Subcutaneous abdominal adipose tissue (tissue), 5 donors: ENCODE measurements at regions not wholly inside any gene's neighbourhood (a gene's known extent, or its start where the extent isn't known, plus 50 kb on each side); places are given as distances from the start of the nearest gene placed in this dataset.

Experiments
- H3K27ac ChIP-seq: one replicate; pipeline ENCODE4 v1.7.0; 2013; ENCODE audit warnings: low read depth, mild to moderate bottlenecking, inconsistent platforms, low read length, moderate library complexity
- H3K27me3 ChIP-seq, 5 donors: one replicate each; pipeline ENCODE4 v1.7.0; 2013; ENCODE audit warnings: low read length in 5 of 5, inconsistent platforms in 1 of 5; ENCODE audit not compliant: control insufficient read depth in 5 of 5, insufficient read depth in 4 of 5
- H3K36me3 ChIP-seq, 5 donors: one replicate each; pipeline ENCODE4 v1.7.0; 2013; ENCODE audit warnings: low read length in 5 of 5; ENCODE audit not compliant: control insufficient read depth in 5 of 5, insufficient read depth in 5 of 5
- H3K4me1 ChIP-seq, 5 donors: one replicate each; pipeline ENCODE4 v1.7.0; 2013; ENCODE audit warnings: low read length in 5 of 5, mild to moderate bottlenecking in 3 of 5, moderate library complexity in 1 of 5; ENCODE audit not compliant: control insufficient read depth in 5 of 5, insufficient read depth in 5 of 5
- H3K4me3 ChIP-seq, 5 donors: one replicate each; pipeline ENCODE4 v1.7.0; 2013; ENCODE audit warnings: low read length in 5 of 5, low read depth in 1 of 5
- H3K9ac ChIP-seq, 5 donors: one replicate each; pipeline ENCODE4 v1.7.0; 2013; ENCODE audit warnings: low read length in 5 of 5, mild to moderate bottlenecking in 4 of 5, moderate library complexity in 3 of 5
- H3K9me3 ChIP-seq, 5 donors: one replicate each; pipeline ENCODE4 v1.7.0; 2013; ENCODE audit warnings: low read length in 5 of 5; ENCODE audit not compliant: control insufficient read depth in 5 of 5
- donor health status: healthy.
- donor health status: healthy.
- donor health status: healthy.
- donor health status: healthy.
- donor health status: healthy.

- Histone ChIP-seq H3K4me3 (no peak overlapping the region), H3K9ac (no peak overlapping the region), H3K4me1 (no peaks in the 10 kb centered on the region), H3K27me3 (no peaks in the 10 kb centered on the region), H3K36me3 (no peaks in the 10 kb centered on the region), H3K27ac (no peak overlapping the region), H3K9me3 (peaks cover 0 to 4% (median 0%) of the 10 kb centered on the region in 5 donors)
These were observed 233.4 kb upstream of the CDH6 start for GRCh38 chr5:30960036-30960435.

GRCh38 chr5:30959238-30959637 is 234.2 kb upstream of the CDH6 start:
- H3K9ac ChIP-seq = no peak overlapping the region
- H3K9me3 ChIP-seq = peaks cover 0 to 6% (median 0%) of the 10 kb centered on the region in 5 donors
- H3K4me3 ChIP-seq = no peak overlapping the region
- no peaks in the 10 kb centered on the region for H3K4me1 ChIP-seq
- H3K27me3 ChIP-seq = no peaks in the 10 kb centered on the region
- no peaks in the 10 kb centered on the region for H3K36me3 ChIP-seq
- no peak overlapping the region for H3K27ac ChIP-seq

- Histone ChIP-seq H3K4me3 (no peak overlapping the region), H3K4me1 (no peaks in the 10 kb centered on the region), H3K27ac (no peak overlapping the region), H3K27me3 (no peaks in the 10 kb centered on the region), H3K36me3 (no peaks in the 10 kb centered on the region), H3K9me3 (peaks cover 0 to 6% (median 0%) of the 10 kb centered on the region in 5 donors), H3K9ac (no peak overlapping the region)
These were observed 235.9 kb upstream of the CDH6 start for GRCh38 chr5:30957591-30957990.

GRCh38 chr5:30956251-30956650 is 237.2 kb upstream of the CDH6 start:
- Histone ChIP-seq H3K27ac (no peak overlapping the region), H3K36me3 (no peaks in the 10 kb centered on the region), H3K4me1 (no peaks in the 10 kb centered on the region), H3K9me3 (peaks cover 0 to 6% (median 0%) of the 10 kb centered on the region in 5 donors), H3K27me3 (no peaks in the 10 kb centered on the region), H3K4me3 (no peak overlapping the region), H3K9ac (no peak overlapping the region)

- Histone ChIP-seq H3K27me3 (no peaks in the 10 kb centered on the region), H3K27ac (no peak overlapping the region), H3K4me1 (no peaks in the 10 kb centered on the region), H3K9ac (no peak overlapping the region), H3K36me3 (no peaks in the 10 kb centered on the region), H3K4me3 (no peak overlapping the region), H3K9me3 (no peaks in the 10 kb centered on the region)
These were observed 256.4 kb upstream of the CDH6 start for GRCh38 chr5:30937070-30937469.

- no peak overlapping the region for H3K9ac ChIP-seq
These were observed 259.9 kb upstream of the CDH6 start for GRCh38 chr5:30933599-30933998.

GRCh38 chr5:30932273-30933017 is 261.0 kb upstream of the CDH6 start:
- no peaks in the 10 kb centered on the region for H3K4me1 ChIP-seq
- H3K27me3 ChIP-seq = no peaks in the 10 kb centered on the region
- no peak overlapping the region for H3K4me3 ChIP-seq
- H3K27ac ChIP-seq = no peak overlapping the region
- no peaks in the 10 kb centered on the region for H3K36me3 ChIP-seq
- H3K9ac ChIP-seq = no peak overlapping the region
- no peaks in the 10 kb centered on the region for H3K9me3 ChIP-seq

More at GRCh38 chr5:30933599-30933998, 259.9 kb upstream of the CDH6 start:
- Histone ChIP-seq H3K27ac (no peak overlapping the region), H3K36me3 (no peaks in the 10 kb centered on the region), H3K9me3 (no peaks in the 10 kb centered on the region), H3K4me3 (no peak overlapping the region), H3K4me1 (no peaks in the 10 kb centered on the region), H3K27me3 (no peaks in the 10 kb centered on the region)

- Histone ChIP-seq H3K9ac (no peak overlapping the region), H3K4me3 (no peak overlapping the region), H3K27ac (no peak overlapping the region), H3K27me3 (no peaks in the 10 kb centered on the region), H3K4me1 (no peaks in the 10 kb centered on the region), H3K36me3 (no peaks in the 10 kb centered on the region), H3K9me3 (no peaks in the 10 kb centered on the region)
These were observed 262.8 kb upstream of the CDH6 start for GRCh38 chr5:30930736-30931135.

GRCh38 chr5:30928956-30929355 is 264.5 kb upstream of the CDH6 start:
- Histone ChIP-seq H3K4me3 (no peak overlapping the region), H3K27me3 (no peaks in the 10 kb centered on the region), H3K9ac (no peak overlapping the region), H3K4me1 (no peaks in the 10 kb centered on the region), H3K27ac (no peak overlapping the region), H3K9me3 (no peaks in the 10 kb centered on the region), H3K36me3 (no peaks in the 10 kb centered on the region)

- no peak overlapping the region for H3K9ac ChIP-seq
- no peak overlapping the region for H3K27ac ChIP-seq
- peaks cover 0 to 3% (median 0%) of the 10 kb centered on the region in 5 donors for H3K9me3 ChIP-seq
- H3K4me3 ChIP-seq = no peak overlapping the region
- H3K36me3 ChIP-seq = no peaks in the 10 kb centered on the region
- no peaks in the 10 kb centered on the region for H3K27me3 ChIP-seq
- no peaks in the 10 kb centered on the region for H3K4me1 ChIP-seq
These were observed 267.3 kb upstream of the CDH6 start for GRCh38 chr5:30926218-30926617.
